ENCODE measurements at regions not wholly inside any gene's neighbourhood (a gene's known extent, or its start where the extent isn't known, plus 50 kb on each side); places are given as distances from the start of the nearest gene placed in this dataset.
"Not testable (repeated sequence)": the region's sequence is repeated elsewhere in the genome, so short reads cannot be mapped to it uniquely, and the experiment has no call there.

- ATAC-seq, result not testable (repeated sequence)
These were observed 80.6 kb upstream of the ST3GAL5 start for GRCh38 chr2:85969367-85969766.

- not testable (repeated sequence) for ATAC-seq
These were observed 77.0 kb upstream of the ST3GAL5 start for GRCh38 chr2:85965770-85966169.

- ATAC-seq, result not testable (repeated sequence)
These were observed 75.1 kb upstream of the ST3GAL5 start for GRCh38 chr2:85963747-85964418.

GRCh38 chr2:85963068-85963467, 74.3 kb upstream of the ST3GAL5 start:
- ATAC-seq, result peak; percentile 67 to 78

- ATAC-seq, result no peak
These were observed 73.0 kb upstream of the ST3GAL5 start for GRCh38 chr2:85961754-85962153.

GRCh38 chr2:85961053-85961452, 72.3 kb upstream of the ST3GAL5 start:
- ATAC-seq, result no peak

GRCh38 chr2:85959826-85960225, 71.0 kb upstream of the ST3GAL5 start:
- no peak for ATAC-seq

- no peak for ATAC-seq
These were observed 70.4 kb upstream of the ST3GAL5 start for GRCh38 chr2:85959185-85959584.

- ATAC-seq, result no peak
These were observed 69.9 kb upstream of the ST3GAL5 start for GRCh38 chr2:85958731-85959130.

- ATAC-seq, result no peak
These were observed 68.5 kb upstream of the ST3GAL5 start for GRCh38 chr2:85957256-85957655.

GRCh38 chr2:85956646-85957039, 67.9 kb upstream of the ST3GAL5 start:
- ATAC-seq, result no peak

GRCh38 chr2:85954590-85955458, 66.0 kb upstream of the ST3GAL5 start:
- ATAC-seq, result no peak

- ATAC-seq, result no peak
These were observed 65.4 kb upstream of the ST3GAL5 start for GRCh38 chr2:85954192-85954589.

- ATAC-seq, result no peak
These were observed 64.7 kb upstream of the ST3GAL5 start for GRCh38 chr2:85953476-85953875.

GRCh38 chr2:85952196-85952734, 63.5 kb upstream of the ST3GAL5 start:
- no peak for ATAC-seq

GRCh38 chr2:85951351-85952067, 62.7 kb upstream of the ST3GAL5 start:
- no peak for ATAC-seq

GRCh38 chr2:85950743-85951142, 62.0 kb upstream of the ST3GAL5 start:
- ATAC-seq, result no peak

- no peak for ATAC-seq
These were observed 60.5 kb upstream of the ST3GAL5 start for GRCh38 chr2:85949280-85949679.

- no peak for ATAC-seq
These were observed 58.8 kb upstream of the ST3GAL5 start for GRCh38 chr2:85947593-85947992.

- ATAC-seq, result no peak
These were observed 56.8 kb upstream of the ST3GAL5 start for GRCh38 chr2:85945586-85945985.

GRCh38 chr2:85945172-85945571, 56.4 kb upstream of the ST3GAL5 start:
- no peak for ATAC-seq

- no peak for ATAC-seq
These were observed 53.7 kb upstream of the ST3GAL5 start for GRCh38 chr2:85942346-85942957.

- ATAC-seq, result not testable (repeated sequence)
These were observed 52.7 kb upstream of the ST3GAL5 start for GRCh38 chr2:85941490-85941889.
